Fibroblast of mammary gland (primary cell): ENCODE measurements at regions not wholly inside any gene's neighbourhood (a gene's known extent, or its start where the extent isn't known, plus 50 kb on each side); places are given as distances from the start of the nearest gene placed in this dataset.

ENCODE experiments used
- DNase-seq: peaks from one replicate; pipeline ENCODE4 v3.0.0-alpha.2; 2010; ENCODE audit warnings: low read depth
- H3K4me3 ChIP-seq: 2 replicates; pipeline ENCODE4 v1.5.1; 2011; ENCODE audit warnings: low read depth, mild to moderate bottlenecking, low read length, moderate library complexity; ENCODE audit not compliant: control insufficient read depth
- TF ChIP-seq, protein P1 (sequence below): conservative IDR thresholded peaks from 2 replicates; pipeline ENCODE4 v1.5.1; 2011; ENCODE audit warnings: low read depth, low read length, inconsistent platforms; ENCODE audit not compliant: control insufficient read depth, insufficient read depth

DNA sequence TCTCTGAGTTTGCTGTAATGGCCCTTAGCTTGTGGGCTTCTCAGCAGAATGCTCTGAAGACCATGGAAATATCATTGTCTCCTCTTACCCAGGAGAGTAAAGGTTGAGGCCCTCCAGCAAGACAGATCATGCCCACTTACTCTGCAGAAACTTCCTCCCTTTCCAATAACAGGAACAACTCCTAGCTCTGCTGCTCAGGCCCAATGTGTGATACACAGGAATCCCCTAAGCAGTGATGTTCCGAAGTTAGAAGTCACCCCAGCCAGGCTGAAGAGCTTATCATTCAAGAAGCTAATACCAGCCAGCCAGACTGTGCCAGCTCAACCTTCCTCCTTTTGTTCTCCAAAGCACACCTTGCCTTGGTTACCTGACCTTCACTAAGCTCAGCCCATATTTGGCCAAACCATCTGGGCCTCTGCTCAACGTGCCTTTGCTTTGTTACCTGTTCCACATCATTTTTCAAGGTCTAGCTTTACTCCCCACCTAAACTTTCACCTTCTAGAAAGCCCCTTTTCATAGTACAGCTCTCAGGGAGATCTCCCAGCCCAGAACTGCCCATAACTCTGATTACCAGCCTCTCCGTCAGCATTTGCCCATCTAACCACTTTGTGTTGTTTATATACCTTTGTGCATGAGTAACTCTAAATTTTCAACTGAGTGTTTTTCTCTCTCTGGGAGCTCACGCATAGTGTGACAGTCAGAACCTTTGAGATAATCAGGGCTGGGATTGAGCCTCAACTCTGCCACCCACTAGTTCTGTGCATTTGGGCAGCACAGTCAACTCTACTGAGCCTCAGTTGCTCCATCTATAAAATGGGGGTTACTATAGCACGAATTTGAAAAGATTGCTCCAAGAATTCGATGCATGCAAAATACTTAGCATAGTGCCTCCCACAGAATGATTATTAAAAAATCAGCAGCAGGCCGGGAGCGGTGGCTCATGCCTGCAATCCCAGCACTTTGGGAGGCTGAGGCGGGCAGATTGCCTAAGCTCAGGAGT is 107.6 kb upstream of the CPEB4 start:
- TF ChIP-seq, protein P1, sequence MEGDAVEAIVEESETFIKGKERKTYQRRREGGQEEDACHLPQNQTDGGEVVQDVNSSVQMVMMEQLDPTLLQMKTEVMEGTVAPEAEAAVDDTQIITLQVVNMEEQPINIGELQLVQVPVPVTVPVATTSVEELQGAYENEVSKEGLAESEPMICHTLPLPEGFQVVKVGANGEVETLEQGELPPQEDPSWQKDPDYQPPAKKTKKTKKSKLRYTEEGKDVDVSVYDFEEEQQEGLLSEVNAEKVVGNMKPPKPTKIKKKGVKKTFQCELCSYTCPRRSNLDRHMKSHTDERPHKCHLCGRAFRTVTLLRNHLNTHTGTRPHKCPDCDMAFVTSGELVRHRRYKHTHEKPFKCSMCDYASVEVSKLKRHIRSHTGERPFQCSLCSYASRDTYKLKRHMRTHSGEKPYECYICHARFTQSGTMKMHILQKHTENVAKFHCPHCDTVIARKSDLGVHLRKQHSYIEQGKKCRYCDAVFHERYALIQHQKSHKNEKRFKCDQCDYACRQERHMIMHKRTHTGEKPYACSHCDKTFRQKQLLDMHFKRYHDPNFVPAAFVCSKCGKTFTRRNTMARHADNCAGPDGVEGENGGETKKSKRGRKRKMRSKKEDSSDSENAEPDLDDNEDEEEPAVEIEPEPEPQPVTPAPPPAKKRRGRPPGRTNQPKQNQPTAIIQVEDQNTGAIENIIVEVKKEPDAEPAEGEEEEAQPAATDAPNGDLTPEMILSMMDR: no peak
- H3K4me3 ChIP-seq: no peak overlapping the region
- DNase-seq: no peak

DNA sequence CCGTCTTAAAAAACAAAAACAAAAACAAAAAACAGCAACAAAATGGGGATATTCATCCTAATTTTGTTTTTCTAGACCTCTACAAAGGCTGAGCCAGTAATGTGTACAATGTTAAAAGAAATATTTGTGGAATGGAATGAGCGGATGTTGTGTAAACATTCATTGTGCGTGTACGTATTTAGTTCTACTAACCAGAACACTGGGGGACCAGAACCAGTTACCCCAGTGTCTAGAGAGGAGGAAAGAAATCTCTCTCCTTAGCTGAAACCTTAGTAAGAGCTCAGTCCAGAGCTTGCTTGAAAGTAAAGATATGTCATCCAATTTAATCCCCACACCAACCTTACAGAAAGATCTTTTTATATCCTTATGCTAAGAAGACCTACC is 106.7 kb upstream of the CPEB4 start:
- DNase-seq: no peak
- no peak overlapping the region for H3K4me3 ChIP-seq
- TF ChIP-seq, protein P1: no peak

DNA sequence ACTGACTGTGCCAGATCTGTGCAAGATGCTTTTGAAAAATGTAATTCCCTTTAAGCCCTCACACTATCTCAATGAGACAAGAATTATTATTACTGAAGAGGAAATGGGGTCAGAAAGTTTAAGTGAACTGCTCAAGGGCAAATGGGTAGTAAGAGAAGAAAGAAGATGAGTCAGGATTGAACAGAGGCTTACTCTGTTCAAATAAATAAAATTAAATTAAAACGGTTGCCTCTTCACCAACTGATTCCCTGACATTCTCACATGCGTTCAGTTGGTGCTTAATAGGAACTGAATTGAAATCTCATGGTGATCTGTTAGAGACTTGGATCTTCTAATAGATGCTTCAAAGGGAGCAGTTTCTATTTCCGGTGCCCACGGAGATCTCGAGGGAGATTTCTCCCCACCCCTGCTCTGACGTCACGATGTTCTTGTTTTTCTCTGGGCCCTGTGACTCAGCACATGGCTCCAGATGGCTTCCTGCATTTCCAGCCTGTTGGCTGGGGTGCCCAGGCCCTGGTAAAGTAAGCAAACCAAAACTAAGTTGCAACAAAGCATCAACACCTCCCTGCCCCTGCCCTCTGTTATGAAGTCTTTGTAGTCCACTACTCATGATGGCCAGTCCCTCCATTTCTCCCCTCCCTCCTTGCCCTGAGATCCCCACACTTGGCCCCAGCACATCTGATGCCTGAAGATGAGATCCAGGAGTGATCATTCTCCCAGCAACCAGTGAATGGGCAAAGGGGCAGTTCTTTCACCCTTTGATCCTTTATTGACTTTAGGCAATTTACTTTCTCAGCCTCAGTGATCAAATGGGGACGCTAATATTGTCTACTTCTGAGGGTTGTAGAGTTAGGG is 106.1 kb upstream of the CPEB4 start:
- peak; percentile 96 for DNase-seq
- no peak overlapping the region for H3K4me3 ChIP-seq
- TF ChIP-seq, protein P1: no peak

DNA sequence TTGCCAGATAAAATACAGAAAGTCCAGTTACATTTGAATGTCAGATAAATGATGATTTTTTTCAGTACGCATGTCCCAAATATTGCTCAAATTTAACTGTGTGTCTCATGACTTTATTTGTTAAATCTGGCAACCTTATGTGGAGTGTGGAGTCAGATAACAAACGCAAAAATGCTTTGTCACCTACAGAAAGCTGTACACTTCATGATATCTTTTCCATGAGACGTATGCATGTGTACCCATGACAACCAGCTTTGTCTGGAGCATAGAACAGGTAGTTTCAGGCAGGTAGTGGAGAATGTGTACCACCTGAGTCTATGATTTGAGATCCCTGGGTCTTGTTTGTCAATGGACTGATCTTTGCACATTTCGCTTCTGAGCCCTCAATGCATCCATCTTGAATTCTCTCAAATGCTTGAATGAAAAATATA is 105.5 kb upstream of the CPEB4 start:
- peak; percentile 27 for DNase-seq
- no peak overlapping the region for H3K4me3 ChIP-seq
- TF ChIP-seq, protein P1: no peak

DNA sequence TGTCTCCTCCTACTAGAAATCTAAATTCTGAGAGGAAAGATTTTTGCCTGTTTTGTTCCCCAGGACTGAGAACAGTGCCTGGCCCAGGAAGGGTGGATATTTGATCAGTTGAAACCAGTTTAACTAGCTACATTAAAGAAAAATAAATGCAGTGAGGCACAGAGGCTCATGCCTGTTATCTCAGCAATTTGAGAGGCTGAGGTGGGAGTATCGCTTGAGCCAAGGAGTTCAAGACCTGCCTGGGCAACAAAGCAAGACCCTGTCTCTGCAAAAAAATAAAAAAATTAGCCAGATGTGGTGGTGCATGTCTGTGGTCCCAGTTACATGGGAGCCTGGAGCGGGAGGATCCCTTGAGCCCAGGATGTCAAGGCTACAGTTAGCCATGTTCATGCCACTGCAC is 104.8 kb upstream of the CPEB4 start:
- H3K4me3 ChIP-seq: no peak overlapping the region
- TF ChIP-seq, protein P1: no peak
- no peak for DNase-seq

DNA sequence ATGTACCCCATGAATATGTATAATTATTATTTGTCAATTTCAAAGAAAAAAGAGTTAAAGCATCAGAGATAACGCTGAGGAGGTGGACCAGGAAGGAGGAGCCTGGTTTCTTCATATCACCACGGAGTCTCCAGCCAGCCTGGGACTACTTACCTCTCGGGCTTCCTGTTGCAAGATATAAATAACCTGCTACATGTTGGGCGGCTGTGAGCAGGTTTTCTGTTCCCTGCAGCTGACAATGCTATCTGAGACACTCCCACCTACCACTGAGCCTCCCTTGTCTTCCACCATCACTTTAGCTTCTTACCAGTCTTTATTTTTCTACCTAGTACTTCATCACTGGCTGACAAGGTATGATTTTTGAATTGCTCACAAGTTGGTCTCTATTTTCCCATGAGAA is 102.7 kb upstream of the CPEB4 start:
- H3K4me3 ChIP-seq: no peak overlapping the region
- TF ChIP-seq, protein P1: no peak
- no peak for DNase-seq
